GM19240 (cell line): ENCODE measurements at regions not wholly inside any gene's neighbourhood (a gene's known extent, or its start where the extent isn't known, plus 50 kb on each side); places are given as distances from the start of the nearest gene placed in this dataset.
"Not testable (repeated sequence)": the region's sequence is repeated elsewhere in the genome, so short reads cannot be mapped to it uniquely, and the experiment has no call there.

ENCODE experiments used
- DNase-seq: peaks from one replicate; pipeline ENCODE4 v3.0.0; 2011; ENCODE audit warnings: low spot score; ENCODE audit not compliant: insufficient read length

DNA sequence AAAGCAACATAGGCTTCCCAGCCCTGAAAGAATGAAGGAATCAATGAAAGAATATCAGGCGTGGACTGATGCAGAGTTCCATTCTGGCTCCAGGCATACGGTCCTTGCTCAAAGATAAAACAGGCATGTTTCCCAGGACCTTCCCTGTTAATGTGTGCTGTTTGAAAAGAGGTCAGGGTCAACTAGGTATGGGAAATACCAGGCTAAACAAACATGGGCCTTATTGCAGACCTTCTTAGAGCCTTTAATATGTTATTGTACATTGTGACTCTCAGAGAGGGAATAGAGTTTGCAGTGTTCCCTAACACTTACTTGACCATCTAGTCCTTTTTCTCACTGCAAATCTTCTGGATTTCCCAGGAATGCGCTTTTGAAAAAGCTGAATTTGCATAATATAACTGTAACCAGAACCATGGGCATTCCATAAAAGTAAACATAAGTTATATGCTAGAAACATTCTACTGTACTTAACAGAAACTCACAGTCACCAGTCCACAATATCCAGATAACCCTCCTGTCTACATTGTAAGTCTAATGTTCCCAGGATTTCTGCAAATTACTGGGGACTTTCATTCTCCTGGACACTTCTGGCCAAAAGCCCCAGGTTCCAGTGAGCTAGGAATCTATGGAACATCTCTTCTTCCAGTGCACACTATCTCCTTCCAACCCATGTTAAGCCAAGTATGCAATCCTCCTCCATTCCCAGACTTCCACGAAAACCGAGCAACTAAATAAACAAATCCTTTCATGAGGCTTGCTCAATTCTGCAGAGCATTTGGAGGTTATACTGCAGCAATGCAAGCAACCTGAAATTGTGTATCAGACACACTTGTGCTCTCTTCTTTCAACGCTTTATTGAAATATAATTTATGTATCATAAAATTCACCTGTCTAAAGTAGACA lies 486.6 kb downstream of the SETD4 start:
- no peak for DNase-seq

DNA sequence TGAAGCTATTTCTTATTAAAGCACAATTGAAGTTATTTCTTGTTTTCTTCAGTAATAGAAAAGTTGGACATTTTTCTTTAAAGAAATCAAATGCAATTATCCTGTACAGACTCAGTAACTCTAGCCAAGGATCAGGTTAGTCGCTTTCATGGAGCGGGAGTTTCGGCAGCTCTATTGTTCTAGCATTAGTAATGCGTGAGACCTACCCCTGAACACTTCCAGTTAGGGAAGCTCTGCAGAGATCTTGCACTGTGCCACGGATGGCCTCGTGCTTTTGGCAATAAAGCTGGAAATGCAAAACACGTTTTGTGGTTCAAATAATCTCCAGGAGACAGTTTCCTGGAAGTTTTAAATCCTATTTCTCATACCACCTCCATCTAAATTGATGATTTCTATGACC lies 488.4 kb downstream of the SETD4 start:
- DNase-seq, result no peak

DNA sequence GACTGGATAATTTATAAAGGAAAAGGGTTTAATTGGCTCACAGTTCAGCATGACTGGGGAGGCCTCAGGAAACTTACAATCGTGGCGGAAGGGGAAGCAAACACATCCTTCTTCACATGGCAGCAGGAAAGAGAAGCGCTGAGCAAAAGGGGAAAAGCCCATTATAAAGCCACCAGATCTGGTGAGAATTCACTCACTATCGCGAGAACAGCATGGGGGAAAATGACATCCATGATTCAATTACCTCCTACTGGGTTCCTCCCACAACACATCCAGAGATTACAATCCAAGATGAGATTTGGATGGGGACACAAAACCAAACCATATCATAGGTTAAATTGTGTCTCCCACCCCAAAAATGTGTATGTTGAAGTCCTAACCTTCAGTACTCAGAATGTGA lies 491.7 kb downstream of the SETD4 start:
- no peak for DNase-seq

DNA sequence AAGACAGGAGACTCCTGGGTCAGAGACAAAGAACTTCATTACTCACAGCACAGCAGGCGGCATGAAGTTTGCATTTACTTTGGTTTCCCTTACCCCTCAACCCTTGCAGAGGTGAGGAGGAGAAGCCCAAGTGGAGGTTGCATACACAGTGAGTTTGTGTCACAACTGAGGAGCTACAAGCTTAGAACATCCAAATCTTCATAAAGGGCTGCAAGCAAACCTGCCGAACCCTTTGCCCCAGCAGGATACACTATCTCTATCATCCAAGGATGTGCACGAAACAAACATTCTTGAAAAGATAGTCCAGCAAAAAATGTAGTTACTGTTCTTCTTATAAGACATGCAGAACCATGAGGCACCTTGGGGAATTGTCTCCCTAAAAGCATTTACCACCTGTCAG lies 493.5 kb downstream of the SETD4 start:
- no peak for DNase-seq

DNA sequence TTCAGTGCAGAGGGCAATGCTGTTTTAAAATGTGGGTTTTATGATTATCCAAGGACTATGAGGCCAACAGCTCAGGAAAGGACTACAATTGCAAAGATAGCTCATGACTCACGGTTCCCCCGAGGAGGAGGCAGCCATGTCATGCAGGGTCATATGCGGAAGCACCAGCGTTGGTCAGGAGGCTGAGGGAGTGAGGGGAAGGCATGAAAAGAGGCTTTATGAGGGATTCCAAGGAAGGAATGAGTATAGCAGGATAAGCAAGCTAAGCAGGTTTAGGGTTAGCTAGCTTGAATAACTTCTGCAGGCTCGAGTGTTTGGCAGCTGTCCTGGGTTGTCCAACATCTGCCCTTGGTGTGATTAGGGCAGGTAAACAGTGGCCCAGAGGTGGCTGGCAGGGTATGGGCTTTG lies 495.1 kb downstream of the SETD4 start:
- no peak for DNase-seq

DNA sequence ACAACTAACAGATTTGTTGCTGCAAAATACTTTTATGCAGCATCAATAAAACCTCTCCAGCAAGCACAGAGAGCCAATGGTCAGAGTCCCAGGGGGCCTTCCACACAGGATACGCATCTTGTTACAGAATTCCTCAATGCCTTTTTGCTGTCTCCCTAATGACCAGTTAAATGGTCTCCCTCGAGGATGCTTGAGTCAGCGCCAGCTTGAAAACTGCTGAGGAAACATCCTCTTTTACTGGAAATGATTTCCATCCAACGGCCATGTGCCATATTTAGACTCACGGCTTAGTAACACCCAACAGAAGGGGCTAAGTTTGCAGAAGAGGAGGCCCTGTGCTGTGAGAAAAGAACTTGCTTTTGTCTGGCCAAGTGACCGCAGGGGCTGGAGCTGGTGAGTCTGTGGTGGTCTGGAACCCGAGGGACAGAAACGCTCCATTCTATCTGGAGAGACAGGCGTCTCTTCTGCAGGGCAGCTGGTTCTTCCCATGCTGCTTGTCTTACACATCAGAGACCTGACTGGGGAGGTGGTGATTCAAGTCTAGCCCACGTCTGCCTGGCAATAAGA lies 496.4 kb downstream of the SETD4 start:
- DNase-seq, result no peak

DNA sequence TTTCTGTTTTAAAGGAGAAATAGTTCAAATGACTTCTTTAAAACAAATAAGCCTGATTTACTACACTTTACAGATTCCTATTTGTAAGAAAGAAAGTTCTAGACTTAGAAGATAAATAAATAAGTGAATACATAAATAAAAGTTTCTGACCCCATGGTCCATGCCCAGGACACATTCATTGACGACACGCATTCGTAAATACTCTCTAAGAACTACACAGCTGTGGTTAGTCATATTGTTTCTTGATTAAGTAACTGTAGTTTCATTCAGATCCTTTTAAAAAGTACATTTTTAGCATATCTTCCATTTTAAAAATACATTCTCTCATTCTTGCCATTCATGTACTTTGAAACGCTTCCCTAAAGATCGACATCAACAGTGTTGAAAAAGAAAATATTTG lies 497.4 kb downstream of the SETD4 start:
- no peak for DNase-seq

DNA sequence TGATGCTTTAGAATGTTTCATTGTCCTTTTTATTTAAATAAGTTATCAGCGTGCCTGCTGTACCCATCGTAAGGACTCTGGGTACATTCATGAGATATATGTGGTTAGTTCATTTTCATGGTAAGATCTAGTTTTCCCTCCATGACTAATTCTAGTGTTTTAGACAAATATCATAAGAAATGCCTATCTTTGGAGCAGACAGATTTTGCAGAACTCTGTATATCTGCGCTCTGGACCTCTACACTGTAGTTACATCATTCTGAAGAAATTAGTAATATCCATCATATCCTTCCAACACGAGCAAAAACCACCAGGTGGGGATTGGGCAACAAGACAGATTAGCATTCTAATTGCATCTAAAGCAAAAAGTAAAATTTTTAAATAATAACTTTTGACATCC lies 499.2 kb downstream of the SETD4 start:
- DNase-seq, result no peak

DNA sequence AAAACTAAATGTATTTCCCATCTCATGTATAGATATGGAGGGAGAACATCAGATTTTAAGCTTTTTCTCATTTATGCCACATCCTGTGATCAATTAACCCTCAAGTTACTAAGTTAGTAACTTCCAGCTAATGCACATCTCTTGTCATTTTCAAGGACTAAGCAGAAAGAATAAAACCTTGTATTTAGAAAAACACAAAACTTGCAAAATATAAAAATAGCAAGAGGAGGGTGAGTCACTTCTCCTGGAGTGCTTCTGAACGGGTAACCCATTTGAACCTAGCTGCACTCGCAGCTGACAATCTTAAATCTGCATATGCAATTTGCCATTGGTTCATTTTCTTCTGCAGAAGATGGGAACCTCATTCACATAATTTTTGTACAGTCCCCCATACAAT lies 500.5 kb downstream of the SETD4 start:
- no peak for DNase-seq

DNA sequence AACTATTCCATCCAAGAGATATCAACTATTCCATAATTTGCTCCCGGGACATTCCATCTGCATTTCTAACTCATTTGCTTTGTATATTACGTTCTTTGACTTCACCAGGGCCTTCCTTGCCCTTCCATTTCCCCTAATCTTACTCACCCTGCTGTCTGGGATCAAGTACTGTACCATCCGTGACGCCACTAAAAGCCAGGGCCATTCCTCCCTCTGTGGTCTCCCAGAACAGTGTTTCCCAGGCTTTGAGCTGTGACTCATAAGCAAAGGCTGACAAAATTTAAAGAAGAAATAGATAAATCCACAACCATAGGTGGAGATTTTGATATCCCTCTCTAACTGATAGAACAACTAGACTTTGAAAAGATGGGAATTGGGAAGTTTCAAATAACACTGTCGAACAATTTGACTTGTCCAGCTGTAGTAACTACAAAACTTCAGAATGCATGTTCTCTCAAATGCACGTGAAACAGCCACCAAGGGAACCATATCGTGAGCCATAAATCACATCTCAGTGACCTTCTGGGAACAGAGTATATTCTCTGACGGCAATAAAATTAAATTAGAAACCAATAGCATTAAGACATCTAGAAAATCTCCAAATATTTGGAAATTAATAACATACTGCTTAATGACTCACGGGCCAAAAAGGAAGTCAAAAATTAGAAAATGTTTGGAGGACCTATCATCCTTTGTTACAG lies 501.0 kb downstream of the SETD4 start:
- DNase-seq, result no peak

DNA sequence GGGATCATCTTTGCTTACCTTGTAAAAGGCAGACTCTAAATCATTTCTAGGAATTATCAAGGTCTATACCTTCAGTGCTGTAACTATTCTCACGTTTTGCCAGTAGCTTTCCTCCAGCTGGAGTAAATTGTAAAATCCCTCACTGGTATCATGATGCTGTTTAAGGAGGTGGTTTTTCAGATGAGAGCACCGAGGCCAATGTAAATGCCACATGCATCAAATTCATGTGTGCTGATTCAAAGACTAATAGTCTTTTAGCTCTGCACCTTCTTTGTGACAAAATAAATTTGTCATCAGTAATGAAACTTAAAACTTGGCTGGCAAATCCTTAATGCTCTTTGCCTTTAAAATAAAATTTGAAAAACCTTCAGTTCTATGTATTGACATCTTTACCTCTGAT lies 503.8 kb downstream of the SETD4 start:
- DNase-seq, result no peak

DNA sequence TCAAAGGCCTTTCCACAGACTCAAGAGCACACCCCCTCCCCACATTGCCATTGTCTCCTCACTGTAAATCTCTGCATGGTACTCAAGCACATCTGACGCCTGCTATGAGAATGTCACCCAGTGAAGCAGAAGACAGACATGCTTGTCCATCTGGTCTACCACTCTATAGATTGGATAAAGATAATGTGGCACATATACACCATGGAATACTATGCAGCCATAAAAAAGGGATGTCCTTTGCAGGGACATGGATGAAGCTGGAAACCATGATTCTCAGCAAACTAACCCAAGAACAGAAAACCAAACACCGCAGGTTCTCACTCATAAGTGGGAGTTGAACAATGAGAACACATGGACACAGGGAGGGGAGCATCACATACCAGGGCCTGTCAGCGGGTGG lies 503.4 kb upstream of the RUNX1 start:
- DNase-seq, result not testable (repeated sequence)

DNA sequence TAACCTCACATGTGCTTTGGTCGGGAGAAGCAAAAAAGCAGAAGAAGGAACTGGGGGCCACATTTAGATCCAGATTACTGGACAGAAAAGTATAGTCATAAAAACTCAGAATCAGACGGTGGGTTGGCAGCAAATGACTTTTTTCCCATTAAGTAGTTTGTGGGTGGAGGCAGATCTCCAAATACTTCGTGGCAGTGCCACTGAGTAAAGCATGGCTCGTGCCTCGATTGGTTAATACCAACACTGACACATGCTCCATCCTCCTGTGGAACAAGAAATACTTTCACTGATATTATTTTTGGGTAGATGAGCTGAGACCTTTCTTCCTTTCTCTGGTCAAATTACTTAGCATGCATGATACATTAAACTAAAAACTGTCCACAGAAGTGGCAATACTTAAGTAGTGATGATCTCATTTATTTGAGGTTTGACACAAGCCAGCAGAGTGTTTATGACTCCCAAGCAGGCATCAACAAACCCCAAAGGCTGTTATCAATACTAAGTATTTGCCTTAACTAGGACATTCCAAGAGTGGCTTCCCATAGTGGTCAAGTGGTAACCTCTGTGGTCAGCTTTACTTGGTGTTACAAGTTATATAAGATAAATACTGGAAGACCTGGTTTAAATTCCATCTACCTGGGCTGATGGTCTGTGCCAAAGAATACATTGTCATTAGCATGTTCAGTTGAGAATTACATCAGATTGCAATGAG lies 500.0 kb upstream of the RUNX1 start:
- no peak for DNase-seq

DNA sequence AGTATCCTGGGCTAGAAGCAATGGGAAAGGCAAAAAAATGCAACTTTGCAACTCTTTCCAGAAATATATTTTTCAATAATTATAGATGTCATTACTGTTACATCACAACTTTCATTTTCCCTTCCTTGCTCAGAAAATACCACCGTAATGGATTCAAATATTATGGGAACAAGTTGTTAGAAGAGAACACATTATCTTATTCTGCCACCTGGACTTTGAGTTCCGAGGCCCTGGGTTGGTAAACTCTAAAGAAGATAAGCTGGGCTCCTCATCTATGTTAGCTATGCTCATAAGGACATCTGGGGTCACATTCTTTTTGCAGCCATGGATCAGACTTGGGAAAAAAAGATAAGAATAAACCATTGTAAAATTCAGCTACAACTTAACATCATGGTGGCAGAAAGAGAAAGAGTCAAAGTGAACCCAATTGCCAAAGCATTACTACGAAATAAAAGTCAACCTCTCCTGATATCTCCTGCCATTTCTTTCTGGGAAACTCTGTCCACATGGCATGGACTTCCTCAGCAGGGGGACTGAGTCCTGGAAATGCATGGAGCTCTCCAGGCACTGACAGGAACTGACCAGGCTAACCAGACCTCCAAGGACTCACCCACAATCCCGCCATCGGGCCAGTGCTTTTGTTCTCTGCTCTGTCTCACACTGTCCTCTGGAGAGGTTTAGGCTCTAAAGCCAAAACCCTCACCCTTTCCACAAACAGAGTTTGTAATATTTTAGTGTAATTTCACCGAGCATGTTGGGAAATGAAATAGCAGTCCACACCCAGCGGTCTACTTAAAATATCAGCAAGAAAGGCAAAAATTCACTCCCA lies 499.1 kb upstream of the RUNX1 start:
- DNase-seq, result no peak

DNA sequence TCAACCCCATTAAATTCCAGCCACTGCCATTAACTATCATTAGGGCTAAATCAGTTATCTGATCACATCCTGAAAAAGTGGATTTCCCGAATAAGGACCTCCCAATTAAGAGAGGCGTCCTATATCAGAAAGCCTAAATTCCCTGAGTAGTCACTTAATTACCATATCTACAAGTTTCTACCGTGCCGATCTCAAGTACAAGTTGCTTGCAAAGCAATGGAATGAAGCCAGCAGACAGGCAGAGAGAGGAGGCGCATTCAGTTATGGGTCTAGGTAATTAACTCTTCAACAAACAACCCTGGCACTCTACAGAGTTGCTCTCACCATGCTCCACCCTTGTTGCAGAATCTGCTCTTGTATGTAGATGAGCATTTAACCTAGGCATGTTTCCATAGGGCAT lies 494.6 kb upstream of the RUNX1 start:
- DNase-seq, result no peak

DNA sequence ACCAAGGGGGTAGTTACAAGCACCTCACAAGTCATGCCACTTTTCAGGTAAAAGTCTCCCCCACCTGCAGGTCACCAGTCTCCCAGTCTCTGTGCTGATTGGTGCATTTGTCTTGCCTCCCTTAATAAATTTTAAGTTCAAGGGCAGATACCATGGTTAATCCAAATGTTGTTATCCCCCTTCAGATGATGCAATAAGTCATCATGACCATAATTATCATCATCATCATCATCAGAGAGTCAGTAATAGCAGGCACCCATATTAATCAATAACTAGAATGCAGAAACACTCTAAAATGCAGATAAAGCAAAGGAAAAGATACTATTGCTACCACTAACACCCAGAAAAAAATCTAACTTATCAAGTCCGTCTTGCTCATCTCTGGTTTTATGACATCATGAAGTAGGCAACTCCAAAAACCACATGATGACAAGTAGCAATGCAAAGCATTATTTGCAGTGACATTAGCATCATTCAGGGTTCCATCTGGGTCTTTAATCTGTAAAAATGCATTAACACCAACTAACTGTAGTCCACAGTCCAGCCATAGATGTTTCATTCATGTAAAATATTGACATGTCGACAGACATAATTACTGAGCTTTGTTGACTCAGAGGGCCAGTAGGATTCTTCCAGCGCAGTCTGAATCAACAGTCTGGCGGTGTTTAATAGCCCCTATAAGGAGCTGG lies 492.0 kb upstream of the RUNX1 start:
- DNase-seq, result no peak

DNA sequence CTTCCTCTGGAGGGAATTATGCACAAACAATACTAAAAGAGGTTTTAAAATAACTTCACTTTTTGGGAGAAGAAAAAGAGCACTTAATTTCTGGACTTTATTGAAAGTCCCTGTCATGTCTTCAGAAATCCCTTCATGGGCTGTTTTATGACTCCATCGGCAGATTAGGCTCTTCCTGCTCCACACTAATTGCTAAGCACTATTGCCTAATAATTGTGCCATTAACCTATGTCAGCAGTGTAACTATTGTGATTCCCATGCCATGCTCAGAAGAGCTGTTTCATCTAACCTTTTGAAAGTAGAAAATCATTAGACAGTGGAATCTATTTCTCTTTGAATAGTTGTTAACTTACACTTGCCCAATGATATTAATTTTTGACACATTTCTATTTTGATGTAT lies 489.3 kb upstream of the RUNX1 start:
- no peak for DNase-seq

DNA sequence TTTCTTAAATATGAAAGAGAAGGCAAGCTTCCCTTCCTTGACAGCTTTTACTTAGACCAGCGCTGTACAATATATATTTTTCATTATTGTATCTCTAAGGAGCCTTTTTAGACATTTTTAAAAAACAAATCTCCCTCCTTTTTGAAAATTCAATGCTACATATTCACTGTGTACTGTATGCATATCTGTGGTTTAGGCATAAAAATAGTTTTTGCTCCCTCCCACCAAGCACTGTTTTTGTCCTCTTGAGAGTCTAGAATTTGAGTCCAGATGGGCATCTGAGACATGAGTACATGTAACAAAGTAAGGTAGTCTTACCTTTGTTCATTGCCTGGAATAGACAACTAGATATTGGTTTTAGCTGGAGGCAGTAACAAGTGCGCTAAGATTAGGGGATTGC lies 488.5 kb upstream of the RUNX1 start:
- DNase-seq, result no peak

DNA sequence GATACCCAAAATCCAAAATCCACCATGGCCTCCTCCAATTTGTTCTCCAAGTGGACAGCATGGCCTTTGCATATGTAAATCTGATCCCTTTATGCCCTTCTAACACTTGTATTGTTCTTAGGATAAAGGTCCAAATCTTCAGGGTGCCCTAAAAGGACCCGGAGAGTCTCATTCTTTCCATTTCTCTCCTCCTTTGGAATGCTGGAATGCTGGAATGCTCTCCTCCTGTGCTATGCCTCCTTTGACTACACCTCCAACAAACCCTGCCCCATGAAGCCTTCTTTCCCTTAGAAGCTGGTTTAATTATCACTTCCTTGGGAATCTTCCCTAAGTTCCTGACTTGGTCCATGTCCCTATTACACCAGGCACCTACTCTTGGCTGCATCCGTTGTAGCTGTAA lies 484.8 kb upstream of the RUNX1 start:
- no peak for DNase-seq

DNA sequence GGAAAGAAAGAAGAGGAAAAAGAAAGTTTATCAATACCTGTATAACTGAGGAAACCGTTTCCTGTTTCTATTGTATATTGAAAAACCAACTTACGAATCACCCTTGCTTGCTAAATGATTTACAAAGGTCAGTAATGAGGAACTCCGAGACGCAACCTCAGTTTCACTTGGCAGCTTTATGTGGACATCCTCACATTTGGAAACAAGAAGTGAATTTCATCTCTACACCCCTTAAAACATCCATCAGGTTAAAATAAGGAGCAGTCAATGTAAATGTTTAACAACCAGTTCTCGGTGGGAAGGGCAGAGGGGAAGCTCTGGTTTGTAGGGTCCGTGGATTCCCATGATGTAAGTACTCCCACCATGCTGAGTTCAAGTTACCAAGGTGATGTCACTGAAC lies 481.7 kb upstream of the RUNX1 start:
- no peak for DNase-seq
